Endothelial cell of umbilical vein (primary cell): ENCODE measurements at regions not wholly inside any gene's neighbourhood (a gene's known extent, or its start where the extent isn't known, plus 50 kb on each side); places are given as distances from the start of the nearest gene placed in this dataset.

Source experiments
- BruUV-seq: library from RNA; stranded (reverse); fragments of 400-500 nt; replicated peaks from 2 replicates; lab custom pipeline; 2021; lab: Mats Ljungman, UMichigan
- CTCF ChIA-PET: fragments of 300-600, 350-600 bp; sonication (Branson Sonifier 250); formaldehyde crosslinking; loops from one replicate; lab custom pipeline; 2021; ENCODE audit warnings: antibody characterized with exemption, inconsistent platforms; lab: Charles Lee
- POLR2A ChIA-PET: fragments of 300-600, 350-600 bp; sonication (Branson Sonifier 250); formaldehyde crosslinking; loops from one replicate; lab custom pipeline; 2021; ENCODE audit warnings: antibody characterized with exemption, inconsistent platforms; lab: Charles Lee
- DNase-seq: peaks from one replicate; pipeline ENCODE4 v3.0.0-alpha.2; 2011; ENCODE audit warnings: low read depth, low spot score
- FAIRE-seq: peaks from 2 replicates; lab custom pipeline; 2011; peaks lifted over from hg19 to GRCh38; lab: Jason Lieb, UNC
- H2AFZ ChIP-seq: 2 replicates; pipeline ENCODE4 v1.6.0; 2012; ENCODE audit warnings: low read depth, low read length, control low read depth, inconsistent platforms
- H3K27ac ChIP-seq: 2 replicates; pipeline ENCODE4 v1.5.1; 2011; ENCODE audit warnings: low read depth, mild to moderate bottlenecking, control low read depth, low read length, moderate library complexity; ENCODE audit not compliant: insufficient read depth
- H3K27me3 ChIP-seq, 2 experiments: 2 replicates each; pipeline versions ENCODE4 v1.6.0 to v1.6.1; 2011; ENCODE audit warnings: low read length in 2 of 2, mixed read lengths in 1 of 2; ENCODE audit not compliant: control insufficient read depth in 2 of 2, insufficient read depth in 2 of 2
- H3K36me3 ChIP-seq, 2 experiments: 2 replicates in 1 of 2; 3 replicates in 1 of 2; pipeline ENCODE4 v1.5.1; 2011; ENCODE audit warnings: low read length in 2 of 2, mild to moderate bottlenecking in 1 of 2, moderate library complexity in 1 of 2; ENCODE audit not compliant: control insufficient read depth in 2 of 2, insufficient read depth in 2 of 2; ENCODE audit errors: extremely low read depth in 1 of 2
- H3K4me1 ChIP-seq: 3 replicates; pipeline ENCODE4 v1.5.1; 2011; ENCODE audit warnings: mild to moderate bottlenecking, low read length; ENCODE audit not compliant: control insufficient read depth, insufficient read depth; ENCODE audit errors: extremely low read depth
- H3K4me2 ChIP-seq: 2 replicates; pipeline ENCODE4 v1.6.1; 2011; ENCODE audit warnings: low read length, control low read depth, mixed read lengths; ENCODE audit not compliant: insufficient read depth
- H3K4me3 ChIP-seq, 3 experiments: fragments of 200-600 bp in 1 of 3; sonication (generic), shearing (Covaris generic) in 1 of 3; replicated peaks in 1 of 3; 2 replicates each; pipeline ENCODE4 v1.5.1; 2011 to 2016; ENCODE audit warnings: control low read depth in 3 of 3, low read length in 3 of 3, mild to moderate bottlenecking in 2 of 3, inconsistent platforms in 1 of 3, low read depth in 1 of 3, moderate library complexity in 1 of 3; ENCODE audit not compliant: insufficient read depth in 1 of 3
- H3K79me2 ChIP-seq: 2 replicates; pipeline ENCODE4 v1.6.0; 2012; ENCODE audit warnings: low read length, inconsistent platforms; ENCODE audit not compliant: control insufficient read depth, insufficient read depth
- H3K9ac ChIP-seq: replicated peaks from 2 replicates; pipeline ENCODE3; 2011; ENCODE audit warnings: low read length, control low read depth; ENCODE audit not compliant: insufficient read depth; ENCODE audit errors: extremely low read depth
- H3K9me1 ChIP-seq: replicated peaks from 3 replicates; pipeline ENCODE4 v1.6.0; 2011; ENCODE audit warnings: mild to moderate bottlenecking, low read length; ENCODE audit not compliant: control insufficient read depth, insufficient read depth; ENCODE audit errors: extremely low read depth
- H3K9me3 ChIP-seq: replicated peaks from 2 replicates; pipeline ENCODE4 v1.5.1; 2012; ENCODE audit warnings: low read length, inconsistent platforms; ENCODE audit not compliant: control insufficient read depth, insufficient read depth
- H4K20me1 ChIP-seq: replicated peaks from 2 replicates; pipeline ENCODE3; 2011; ENCODE audit warnings: mild to moderate bottlenecking, low read length; ENCODE audit not compliant: control insufficient read depth, insufficient read depth; ENCODE audit errors: extremely low read depth
- CTCF ChIP-seq, 2 donors: IDR thresholded peaks; 1 replicate in 1 of 2; 2 replicates in 1 of 2; pipeline ENCODE4 v1.5.1; 2011; ENCODE audit warnings: low read length in 2 of 2, mild to moderate bottlenecking in 2 of 2, moderate library complexity in 2 of 2, control low read depth in 1 of 2, inconsistent platforms in 1 of 2, low read depth in 1 of 2; ENCODE audit not compliant: insufficient read depth in 1 of 2; ENCODE audit errors: extremely low read depth in 1 of 2
- EZH2 ChIP-seq: IDR thresholded peaks from 2 replicates; pipeline ENCODE4 v1.6.1; 2012; ENCODE audit warnings: borderline replicate concordance, low read depth, mild to moderate bottlenecking, moderate library complexity, low read length, inconsistent platforms; ENCODE audit not compliant: severe bottlenecking
- JUN ChIP-seq: IDR thresholded peaks from 2 replicates; pipeline ENCODE4 v1.6.1; 2011; ENCODE audit warnings: borderline replicate concordance, low read depth; ENCODE audit not compliant: insufficient read length, insufficient read depth
- MYC ChIP-seq: IDR thresholded peaks from one replicate; pipeline ENCODE4 v1.6.1; 2011; ENCODE audit warnings: mild to moderate bottlenecking, low read depth, low read length
- POLR2A ChIP-seq: IDR thresholded peaks from 2 replicates; pipeline ENCODE4 v1.6.1; 2012; ENCODE audit warnings: low read depth, mild to moderate bottlenecking, control low read depth, low read length
- POLR2AphosphoS5 ChIP-seq: IDR thresholded peaks from 2 replicates; pipeline ENCODE4 v1.6.1; 2012; ENCODE audit warnings: low read depth, mild to moderate bottlenecking, control low read depth, low read length, moderate library complexity; ENCODE audit not compliant: insufficient read depth
- dilution Hi-C: fragments of 300-500 bp; cut with MboI; formaldehyde crosslinking; loops from one replicate; pipeline ENCODE4 v1.15.0; 2019; ENCODE audit warnings: low sequenced_read_pairs; ENCODE audit not compliant: extremely low pct_ligation_motif_present
- intact Hi-C: fragments of 100-400 bp; cut with micrococcal nuclease; formaldehyde crosslinking; loops from one replicate; pipeline ENCODE4 v1.10.0; 2022

- POLR2A ChIA-PET: no interaction called here
- no peak for DNase-seq
- Histone ChIP-seq H3K9ac (no peak overlapping the region), H3K79me2 (no peaks in the 10 kb centered on the region), H3K36me3 (no peaks in the 10 kb centered on the region), H2AFZ (no peak overlapping the region), H3K9me1 (no peaks in the 10 kb centered on the region), H3K9me3 (no peaks in the 10 kb centered on the region), H4K20me1 (no peaks in the 10 kb centered on the region), H3K4me1 (no peaks in the 10 kb centered on the region), H3K27ac (no peak overlapping the region), H3K27me3 (peaks cover 18 to 31% of the 10 kb centered on the region in 2 experiments), H3K4me3 (no peak overlapping the region), H3K4me2 (no peak overlapping the region)
- no peak for TF ChIP-seq POLR2AphosphoS5
- no peak for TF ChIP-seq POLR2A
- TF ChIP-seq JUN: no peak
- no peak for TF ChIP-seq MYC
- TF ChIP-seq CTCF (IDR thresholded peaks at IDR 0.05; ENCODE audit: extremely low read depth in 1 of 2, insufficient read depth in 1 of 2, low read depth in 1 of 2, low read length in 2 of 2): no peak
- TF ChIP-seq EZH2: no peak
- dilution Hi-C loops (no loop called here), intact Hi-C loops (no loop called here)
- no peak for FAIRE-seq
- CTCF ChIA-PET: interaction anchor here (0.8 to 1.2 kb wide), 3 partner anchors 21 to 278 kb away, joined by 3 to 4 read pairs (median 3); no protein-coding TSS in a partner anchor
- BruUV-seq: no TSS peak
These were observed 52.6 kb upstream of the HECTD2 start for GRCh38 chr10:91357497-91357896.
